GM19372 (cell line): ENCODE measurements at regions not wholly inside any gene's neighbourhood (a gene's known extent, or its start where the extent isn't known, plus 50 kb on each side); places are given as distances from the start of the nearest gene placed in this dataset.

Source experiments
- ATAC-seq: cut with Tn5 transposase; IDR thresholded peaks from one replicate; pipeline ENCODE4 v1.9.1; 2021; ENCODE audit warnings: mild to moderate bottlenecking, low read depth, moderate library complexity; ENCODE audit not compliant: unreplicated experiment

- no peak for ATAC-seq
These were observed 919.3 kb downstream of the UQCRFS1 start for GRCh38 chr19:28293685-28294084.

GRCh38 chr19:28292822-28293500 is 920.0 kb downstream of the UQCRFS1 start:
- no peak for ATAC-seq

- ATAC-seq, result no peak
These were observed 921.1 kb downstream of the UQCRFS1 start for GRCh38 chr19:28291874-28292273.

- ATAC-seq, result no peak
These were observed 921.8 kb downstream of the UQCRFS1 start for GRCh38 chr19:28290963-28291657.

- no peak for ATAC-seq
These were observed 923.5 kb downstream of the UQCRFS1 start for GRCh38 chr19:28289295-28290063.

GRCh38 chr19:28288572-28289264 is 924.2 kb downstream of the UQCRFS1 start:
- ATAC-seq, result no peak

GRCh38 chr19:28285917-28286316 is 927.0 kb downstream of the UQCRFS1 start:
- ATAC-seq, result no peak

GRCh38 chr19:28285078-28285477 is 927.9 kb downstream of the UQCRFS1 start:
- no peak for ATAC-seq

GRCh38 chr19:28284389-28284788 is 928.6 kb downstream of the UQCRFS1 start:
- no peak for ATAC-seq

GRCh38 chr19:28283592-28283991 is 929.4 kb downstream of the UQCRFS1 start:
- no peak for ATAC-seq

- no peak for ATAC-seq
These were observed 931.3 kb downstream of the UQCRFS1 start for GRCh38 chr19:28281676-28282075.

GRCh38 chr19:28264556-28264955 is 948.4 kb downstream of the UQCRFS1 start:
- no peak for ATAC-seq

GRCh38 chr19:28258829-28259228 is 954.1 kb downstream of the UQCRFS1 start:
- ATAC-seq, result no peak

GRCh38 chr19:28257396-28257795 is 955.6 kb downstream of the UQCRFS1 start:
- no peak for ATAC-seq

- ATAC-seq, result no peak
These were observed 965.7 kb downstream of the UQCRFS1 start for GRCh38 chr19:28247243-28247642.

- no peak for ATAC-seq
These were observed 967.0 kb downstream of the UQCRFS1 start for GRCh38 chr19:28245937-28246336.

- no peak for ATAC-seq
These were observed 968.0 kb downstream of the UQCRFS1 start for GRCh38 chr19:28244966-28245365.

- ATAC-seq, result no peak
These were observed 970.5 kb downstream of the UQCRFS1 start for GRCh38 chr19:28242317-28242927.

- ATAC-seq, result no peak
These were observed 973.7 kb downstream of the UQCRFS1 start for GRCh38 chr19:28239270-28239669.

GRCh38 chr19:28238270-28238820 is 974.6 kb downstream of the UQCRFS1 start:
- no peak for ATAC-seq
